Hematopoietic multipotent progenitor cell treated with erythropoietin and hydrocortisone succinate and interleukin-3 and kit ligand, for 15 days (in vitro differentiated cells): ENCODE measurements at regions not wholly inside any gene's neighbourhood (a gene's known extent, or its start where the extent isn't known, plus 50 kb on each side); places are given as distances from the start of the nearest gene placed in this dataset.
"Not testable (repeated sequence)": the region's sequence is repeated elsewhere in the genome, so short reads cannot be mapped to it uniquely, and the experiment has no call there.

ENCODE experiments used
- DNase-seq: peaks from one replicate; pipeline ENCODE4 v3.0.0-alpha.2; 2015; ENCODE audit warnings: low spot score

DNA sequence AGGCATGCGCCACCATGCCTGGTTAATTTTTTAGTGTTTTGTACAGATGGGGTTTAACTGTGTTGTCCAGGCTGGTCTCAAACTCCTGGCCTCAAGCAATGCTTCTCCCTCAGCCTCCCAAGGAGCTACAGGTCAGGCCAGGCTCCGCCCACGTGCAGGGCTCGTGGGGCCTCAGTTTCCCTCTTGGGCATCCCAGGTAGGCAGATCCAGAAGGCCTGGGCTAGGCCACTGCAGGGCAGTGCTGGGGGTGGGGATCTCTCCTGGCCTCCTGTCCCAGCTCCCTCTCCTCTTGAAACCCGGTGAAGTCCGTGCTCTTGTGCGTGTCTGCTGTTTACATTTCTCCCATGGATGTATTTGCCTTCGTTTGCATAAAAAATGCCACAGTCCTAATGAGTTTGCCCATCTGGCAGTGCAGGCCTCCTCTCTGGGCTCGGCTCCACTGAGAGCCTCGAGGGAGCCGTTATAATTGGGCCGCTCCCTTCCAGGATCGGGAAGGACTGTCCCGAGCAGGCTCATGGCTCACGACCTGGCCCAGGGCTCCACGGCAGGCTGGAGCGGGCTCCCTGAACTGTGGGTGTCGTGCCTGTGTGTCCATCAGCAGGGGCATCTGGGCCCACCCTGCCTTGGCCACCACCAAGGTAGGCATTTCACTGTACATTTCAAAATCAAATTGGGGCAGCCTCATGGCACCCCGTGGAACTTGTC, 52.6 kb upstream of the RUFY1 start:
- no peak for DNase-seq

DNA sequence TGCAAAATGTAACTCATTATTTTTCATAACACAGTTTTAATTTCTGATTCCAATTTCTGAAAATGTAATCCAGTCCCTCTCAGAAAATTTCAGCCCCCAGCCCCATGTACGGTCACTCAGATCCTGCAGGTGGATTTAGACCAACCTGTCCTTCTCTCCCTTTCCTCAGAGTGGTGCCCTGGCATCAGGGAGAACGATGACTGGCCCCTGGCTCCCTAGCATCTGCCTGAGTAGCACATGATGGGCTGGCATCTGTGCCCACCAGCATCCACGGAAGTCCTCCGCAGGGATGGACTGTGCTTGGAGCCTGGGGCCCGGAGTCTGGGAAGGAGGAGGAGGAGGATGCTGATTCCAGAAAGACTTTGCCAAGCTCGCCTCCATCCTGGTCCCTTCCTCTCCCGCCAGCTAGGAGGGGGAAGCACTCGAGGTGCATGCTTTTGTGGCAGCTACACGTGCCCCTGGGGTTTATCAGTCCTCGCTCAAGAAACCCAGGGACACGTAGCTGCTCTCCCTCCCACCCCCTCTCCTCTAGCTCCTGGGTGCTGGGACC, 54.4 kb upstream of the RUFY1 start:
- DNase-seq: no peak

DNA sequence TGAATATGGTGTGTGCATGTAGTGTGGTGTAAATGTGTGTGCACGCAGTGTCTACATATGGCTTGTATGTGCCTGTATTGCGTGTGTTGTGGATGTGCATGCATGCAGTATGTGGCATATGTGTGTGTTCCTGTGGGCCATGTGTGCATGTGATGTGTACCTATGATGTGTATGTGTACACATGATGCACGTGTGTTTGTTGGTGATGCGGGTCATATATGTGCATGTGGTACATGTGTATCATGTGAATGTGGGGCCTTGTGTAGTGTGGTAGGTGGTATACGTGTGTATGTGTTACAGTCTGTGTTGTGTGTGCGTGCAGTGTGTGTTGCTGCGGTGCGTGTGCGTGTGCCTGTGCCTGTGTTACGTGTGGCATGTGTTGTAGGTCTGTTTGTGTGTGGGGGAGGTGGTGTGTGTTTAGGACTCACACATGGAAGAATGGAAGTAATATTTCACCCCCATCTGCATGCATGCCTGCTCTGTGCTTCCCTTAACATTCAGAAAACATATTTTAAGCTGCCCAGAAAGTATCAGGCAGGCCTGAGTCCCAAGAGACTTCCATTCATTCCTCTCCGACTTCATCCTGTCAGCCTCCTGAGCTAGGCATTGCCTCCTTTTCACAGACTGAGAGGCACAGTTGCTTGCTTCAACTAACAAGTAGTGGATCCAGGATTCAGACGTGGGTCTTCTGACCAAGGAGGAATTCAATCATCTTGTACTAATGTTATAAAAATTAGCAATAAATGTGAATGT, 55.4 kb upstream of the RUFY1 start:
- no peak for DNase-seq

DNA sequence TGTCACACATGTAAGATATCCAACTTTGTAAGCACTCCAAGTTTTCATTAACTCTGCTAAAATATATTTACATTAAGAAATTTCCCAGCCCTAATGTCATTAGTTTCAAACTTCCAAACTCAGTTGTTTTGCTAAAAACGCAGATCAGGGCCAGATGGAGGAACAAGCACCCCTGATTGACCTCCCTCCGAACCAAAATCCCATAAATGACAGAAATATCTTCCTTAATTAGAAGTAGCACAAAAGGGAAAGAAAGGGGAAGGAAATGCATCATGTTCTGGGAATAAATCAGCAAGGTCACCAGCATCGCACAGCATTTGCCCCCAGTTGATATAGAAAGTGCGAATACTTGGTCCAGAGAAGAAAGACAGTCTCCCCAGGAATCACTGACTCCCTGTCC, 61.4 kb upstream of the RUFY1 start:
- DNase-seq: no peak

DNA sequence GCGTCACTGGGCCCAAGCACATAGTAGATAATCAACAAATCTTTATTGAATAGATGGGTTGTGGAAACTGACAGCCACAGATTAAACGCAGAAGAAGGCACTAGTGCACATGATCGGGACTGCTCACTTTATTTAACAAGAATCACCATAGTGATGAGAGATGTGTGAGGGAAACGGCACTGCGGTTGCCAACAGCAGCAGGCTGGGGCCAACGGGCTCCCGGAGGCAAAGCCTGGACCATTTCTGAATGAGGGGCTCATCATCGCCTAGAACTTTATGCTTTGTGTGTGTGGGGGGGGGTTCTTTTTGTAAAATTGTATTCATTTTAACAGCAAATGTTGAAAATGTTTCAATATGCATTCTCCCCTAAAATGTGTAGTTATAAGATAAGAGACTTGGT, 61.9 kb upstream of the RUFY1 start:
- no peak for DNase-seq

DNA sequence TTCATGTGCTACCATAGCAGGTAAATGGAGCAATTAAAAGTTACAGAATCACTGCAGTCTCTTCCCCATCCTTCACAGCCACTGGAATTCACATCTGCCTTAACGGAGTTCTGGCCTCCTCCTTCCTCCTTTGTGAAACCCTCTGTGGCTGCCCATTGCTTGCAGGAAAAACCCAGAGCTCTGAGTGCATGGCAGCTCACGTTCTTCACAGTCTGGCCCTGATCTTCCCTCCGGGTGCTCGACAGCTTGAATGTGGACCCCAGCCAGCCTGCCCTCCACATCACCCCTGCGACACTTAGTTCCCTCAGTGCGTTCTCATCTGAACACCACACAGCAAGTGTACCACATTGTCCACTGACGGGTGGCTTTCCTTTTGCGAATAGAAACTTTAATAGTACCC, 63.2 kb upstream of the RUFY1 start:
- no peak for DNase-seq

DNA sequence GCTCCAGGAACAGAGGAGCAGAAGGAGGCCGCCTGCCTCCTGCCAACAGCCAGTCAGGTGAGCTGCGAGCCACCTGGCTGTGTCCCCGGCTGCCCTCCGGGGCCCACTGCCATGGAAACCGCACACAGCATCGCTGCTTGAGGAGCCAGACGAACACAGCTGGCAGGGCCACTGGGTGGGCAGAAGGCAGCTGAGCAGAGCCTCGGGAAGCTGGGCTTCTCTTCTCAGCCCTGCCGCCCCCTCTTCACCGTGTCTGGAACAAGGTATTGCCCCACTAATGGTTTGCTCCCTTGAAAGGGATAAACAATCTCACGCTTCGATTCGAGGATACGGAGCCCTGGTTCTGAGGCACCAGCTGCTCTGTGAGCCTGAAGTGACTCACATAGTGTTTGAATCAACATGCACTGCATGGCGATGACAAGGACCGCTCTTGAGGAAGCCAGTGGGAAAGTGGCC, 63.7 kb upstream of the RUFY1 start:
- DNase-seq: no peak

DNA sequence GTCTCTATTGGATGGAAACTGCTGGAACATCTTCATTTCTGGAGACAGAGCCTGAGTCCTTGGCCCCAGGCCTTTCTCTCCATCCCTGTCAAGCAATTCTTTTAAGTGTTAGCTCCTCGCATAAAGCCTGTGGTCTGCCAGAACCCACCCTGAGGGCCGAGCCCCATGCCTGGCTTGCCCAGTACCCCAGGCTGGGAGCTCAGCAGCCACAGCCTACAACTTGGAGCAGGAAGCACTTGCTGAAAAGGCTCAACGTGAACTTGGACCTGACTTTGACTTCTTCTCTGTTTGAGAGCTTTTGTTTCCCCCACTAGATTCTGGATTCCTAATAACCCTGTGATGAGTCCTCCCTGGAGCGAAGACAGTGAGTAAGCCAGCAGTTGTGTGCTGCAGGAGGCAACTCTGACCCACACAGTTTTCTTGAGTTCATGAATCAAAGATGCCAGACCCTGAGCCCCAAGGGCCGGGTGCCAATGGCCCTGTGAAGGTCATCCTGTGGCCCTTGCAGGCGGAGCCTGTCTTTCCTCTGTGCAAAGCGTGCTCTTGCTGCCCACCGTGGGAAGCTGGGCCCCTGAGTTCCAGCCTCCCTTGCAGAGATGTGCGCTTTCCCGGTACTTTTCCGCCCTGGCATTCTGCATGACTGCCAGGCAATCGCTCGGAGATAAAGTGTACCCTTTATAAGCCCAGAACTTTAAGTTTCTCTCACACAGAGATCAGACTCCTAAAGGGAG, 64.3 kb upstream of the RUFY1 start:
- DNase-seq: no peak

DNA sequence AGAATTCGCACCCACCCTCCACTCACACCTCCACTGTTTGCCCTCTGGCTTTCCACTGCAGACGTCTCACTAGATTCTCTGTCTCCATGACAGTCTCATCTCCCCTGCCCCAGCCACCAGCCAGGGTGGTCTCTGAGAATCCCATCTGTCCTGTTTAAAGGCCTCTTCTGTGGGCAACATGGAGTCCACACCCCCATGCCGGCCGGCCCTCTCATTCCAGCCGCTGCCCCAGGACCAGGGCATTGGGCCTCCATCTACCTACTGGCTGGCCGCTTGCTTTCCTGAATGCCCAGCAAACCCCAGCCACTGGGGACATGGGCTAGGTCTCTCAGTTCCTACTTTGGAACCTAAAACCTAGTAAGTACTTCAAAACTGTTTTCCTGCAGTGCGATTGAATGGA, 65.6 kb upstream of the RUFY1 start:
- DNase-seq: no peak

DNA sequence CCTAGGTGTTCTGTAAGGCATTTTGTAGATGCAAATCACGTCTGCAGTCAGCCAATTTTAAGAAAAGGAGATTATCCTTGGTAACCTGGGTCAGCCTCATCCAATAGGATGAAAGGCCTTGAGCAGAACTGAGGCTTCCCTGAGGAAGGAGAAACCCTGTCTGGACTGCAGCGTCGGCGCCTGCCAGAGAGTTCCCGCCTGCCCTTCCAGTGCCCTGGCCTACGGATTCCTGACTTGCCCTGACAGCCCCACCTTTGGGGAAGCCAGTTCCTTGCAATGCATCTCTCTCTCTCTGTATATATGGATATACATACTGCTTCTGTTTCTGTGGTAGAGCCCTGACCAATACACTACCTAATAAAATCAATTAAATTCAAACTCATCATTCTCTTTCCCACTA, 66.2 kb upstream of the RUFY1 start:
- no peak for DNase-seq

DNA sequence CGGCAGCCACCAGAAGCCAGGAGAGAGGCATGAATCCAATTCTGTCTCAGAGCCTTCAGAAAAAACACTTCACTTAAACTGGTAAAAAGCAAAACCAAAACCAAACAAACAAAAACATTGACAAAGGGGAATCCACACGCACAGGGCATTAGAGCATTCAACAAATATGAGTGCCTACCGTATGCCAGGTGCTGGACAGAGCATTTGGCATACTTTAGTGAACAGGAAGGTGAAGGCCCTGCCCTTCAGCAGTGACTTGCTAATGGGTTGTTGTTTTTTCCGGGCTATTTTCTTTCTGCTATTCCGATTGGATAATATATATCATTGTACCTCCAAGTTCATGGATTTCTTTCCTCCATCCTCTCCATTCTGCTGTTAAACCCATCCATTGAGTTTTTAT, 71.7 kb upstream of the RUFY1 start:
- no peak for DNase-seq

DNA sequence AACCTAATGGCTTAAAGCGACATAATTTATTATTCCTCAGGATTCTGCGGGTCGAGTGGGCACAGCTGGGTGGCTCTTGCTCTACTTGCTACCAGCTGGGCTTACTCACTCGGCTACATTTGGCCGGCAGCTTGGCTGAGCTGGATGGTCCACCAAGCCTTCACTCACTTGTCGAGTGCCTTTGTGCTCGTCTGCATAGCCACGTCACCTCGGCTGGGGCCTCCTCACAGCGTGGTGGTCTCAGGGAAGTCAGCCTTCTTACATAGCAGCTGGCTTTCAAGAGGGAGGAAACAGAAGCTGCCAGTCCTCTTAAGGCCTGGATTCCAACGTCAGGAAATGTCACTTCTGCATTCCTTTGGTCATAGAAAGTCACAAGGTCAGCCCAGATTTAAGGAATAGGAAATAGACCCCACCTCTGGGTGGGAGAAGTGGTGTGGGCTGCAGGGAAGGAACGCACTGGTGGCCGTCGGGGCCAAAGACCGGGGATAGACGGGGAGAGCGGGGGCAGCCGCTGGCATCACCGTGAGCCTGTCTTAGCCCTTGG, 75.1 kb upstream of the RUFY1 start:
- DNase-seq: no peak

DNA sequence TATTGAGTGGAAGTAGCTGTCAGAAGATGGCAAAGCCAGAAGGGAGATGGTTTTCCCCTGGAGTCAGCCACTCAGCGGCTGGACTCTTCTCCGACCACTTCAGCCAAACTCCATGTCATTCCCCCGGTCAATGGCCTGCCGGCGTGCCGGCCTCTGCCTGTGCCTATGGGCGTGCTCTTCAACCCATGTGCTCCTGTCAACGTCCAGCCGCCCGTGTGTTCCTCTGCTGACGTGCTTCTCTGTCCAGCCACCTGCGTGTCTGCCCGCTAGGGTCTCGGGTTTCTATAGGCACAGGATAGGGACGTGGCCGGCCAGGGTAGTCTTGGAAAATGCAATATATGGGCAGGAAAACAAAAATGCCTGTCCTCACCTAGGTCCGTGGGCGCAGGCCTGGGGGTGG, 77.7 kb upstream of the RUFY1 start:
- DNase-seq: no peak

DNA sequence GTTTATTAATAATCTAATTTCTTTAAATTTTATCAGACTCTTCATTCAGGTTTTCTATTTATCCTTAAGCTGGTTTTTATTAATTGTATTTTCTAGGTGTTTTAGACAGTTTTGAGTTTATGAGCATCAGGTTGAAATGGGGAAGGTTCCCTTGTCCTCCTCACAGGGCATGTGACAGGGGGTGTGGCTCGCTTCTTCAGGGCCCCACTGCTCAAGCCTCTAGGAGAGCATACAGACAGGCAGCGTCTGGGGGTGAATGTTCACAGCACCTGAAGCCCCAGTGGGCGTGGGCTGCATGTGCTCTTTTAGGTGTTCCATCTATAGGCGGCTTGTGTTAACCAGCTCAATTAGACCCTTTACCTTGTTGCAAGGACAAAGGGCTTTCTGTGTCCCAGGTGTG, 78.2 kb upstream of the RUFY1 start:
- DNase-seq: no peak

DNA sequence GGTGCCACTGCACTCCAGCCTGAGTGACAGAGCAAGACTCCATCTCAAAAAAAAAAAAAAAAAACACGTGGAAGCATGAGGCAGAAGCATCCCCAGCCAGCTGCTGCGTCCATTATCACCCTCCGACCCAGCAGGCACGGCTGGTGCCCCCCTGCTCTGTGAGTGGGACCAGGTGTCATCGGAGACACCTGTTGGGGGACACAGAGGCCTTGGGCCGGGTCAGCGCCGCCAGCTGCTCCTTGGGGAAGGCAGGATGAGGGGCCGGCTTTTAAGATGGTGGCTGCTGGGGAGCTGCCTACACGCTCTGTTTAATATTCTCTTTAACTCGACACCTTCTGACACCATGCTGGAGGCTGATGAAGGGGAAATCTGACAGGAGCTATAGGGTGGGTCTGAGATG, 80.2 kb upstream of the RUFY1 start:
- no peak for DNase-seq

DNA sequence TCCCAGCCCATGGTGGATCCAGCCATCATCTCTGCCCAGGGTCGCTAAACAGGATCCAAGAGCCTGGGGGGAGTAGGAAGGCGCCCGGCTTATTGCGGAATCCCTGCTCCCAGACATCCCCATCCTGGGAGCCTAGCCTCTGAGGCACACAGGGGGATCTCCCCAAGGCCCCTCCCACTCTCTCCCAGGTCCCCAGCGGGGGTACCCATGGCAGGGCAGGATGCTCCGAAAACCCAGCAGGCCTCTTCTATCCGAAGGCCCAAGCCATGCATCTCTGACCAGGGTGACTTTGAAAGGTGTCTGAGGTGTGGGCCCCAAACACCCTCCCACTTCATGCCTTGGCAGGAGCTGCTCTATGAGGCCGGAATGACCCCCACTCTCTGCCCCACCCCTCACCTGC, 81.7 kb upstream of the RUFY1 start:
- DNase-seq: no peak

DNA sequence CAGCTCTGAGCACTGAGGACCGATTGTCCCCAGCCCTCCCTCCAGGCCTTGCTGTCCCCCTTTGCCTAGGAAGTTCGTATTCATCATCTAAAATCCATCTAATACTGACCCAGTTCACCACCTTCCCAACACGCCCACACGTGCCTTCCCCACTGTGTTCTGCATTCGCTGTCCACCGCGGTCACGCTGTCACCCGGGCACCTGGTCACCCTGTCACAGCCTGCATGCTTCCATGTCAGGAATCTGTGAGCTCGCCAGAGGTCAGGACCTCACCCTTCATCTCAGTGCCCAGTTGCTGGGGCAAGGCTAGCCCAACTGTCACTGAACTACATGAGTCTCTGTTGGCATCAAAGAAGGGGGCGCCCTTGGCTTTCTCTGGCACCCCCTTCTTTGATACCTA, 82.9 kb upstream of the RUFY1 start:
- no peak for DNase-seq

DNA sequence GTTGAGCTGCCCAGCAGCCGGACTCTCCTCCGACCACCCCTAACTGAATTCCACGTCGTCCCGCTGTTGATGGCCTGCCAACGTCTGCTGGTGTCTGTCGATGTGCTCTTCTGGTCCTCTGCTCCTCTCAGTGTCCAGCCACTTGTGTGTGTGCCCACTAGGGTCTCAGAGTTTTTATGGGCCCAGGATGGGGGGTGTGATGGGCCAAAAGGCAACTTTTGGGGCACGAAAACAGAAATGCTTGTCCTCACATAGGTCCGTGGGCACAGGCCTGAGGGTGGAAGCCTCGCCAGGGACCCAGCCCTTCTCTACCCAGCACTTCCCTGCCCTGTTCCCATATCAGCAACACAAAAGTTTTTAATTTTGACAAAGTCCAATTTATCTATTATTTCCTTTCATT, 85.7 kb upstream of the RUFY1 start:
- no peak for DNase-seq

DNA sequence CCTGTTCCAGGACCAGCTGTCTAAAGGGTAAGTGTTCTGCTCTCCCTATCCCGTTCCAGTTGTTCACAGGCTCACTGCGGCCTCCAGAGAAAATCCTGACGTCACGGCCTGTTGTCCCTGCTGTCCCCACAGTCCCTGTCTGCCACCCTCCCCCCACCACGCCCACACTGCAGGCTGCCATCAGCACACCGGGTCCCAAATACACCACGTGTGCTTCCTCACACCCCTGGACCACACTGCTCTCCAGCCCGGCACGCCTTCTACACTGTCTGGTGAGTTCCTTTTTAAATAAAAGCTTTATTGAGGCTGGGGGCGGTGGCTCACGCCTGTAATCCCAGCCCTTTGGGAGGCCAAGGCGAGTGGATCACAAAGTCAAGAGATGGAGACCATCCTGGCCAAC, 88.3 kb upstream of the RUFY1 start:
- no peak for DNase-seq

DNA sequence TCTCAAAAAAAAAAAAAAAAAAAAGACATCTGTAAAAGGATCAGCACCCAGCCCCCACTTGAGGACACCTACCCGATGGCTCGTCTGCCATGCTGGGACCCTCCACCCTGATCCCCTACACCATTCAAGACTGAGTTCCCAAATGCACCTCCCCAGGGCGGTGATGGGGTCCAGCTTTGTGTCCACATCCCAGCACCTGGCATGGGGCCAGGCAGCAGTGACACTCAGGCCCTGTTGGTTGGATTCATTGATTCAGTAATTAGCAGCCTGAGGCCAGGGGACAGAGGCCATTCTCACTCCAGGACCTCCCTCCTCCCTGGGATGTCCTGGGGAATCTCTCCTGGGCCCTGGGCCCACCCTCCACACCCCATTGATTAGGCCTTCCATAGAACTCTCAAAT, 88.8 kb upstream of the RUFY1 start:
- no peak for DNase-seq

DNA sequence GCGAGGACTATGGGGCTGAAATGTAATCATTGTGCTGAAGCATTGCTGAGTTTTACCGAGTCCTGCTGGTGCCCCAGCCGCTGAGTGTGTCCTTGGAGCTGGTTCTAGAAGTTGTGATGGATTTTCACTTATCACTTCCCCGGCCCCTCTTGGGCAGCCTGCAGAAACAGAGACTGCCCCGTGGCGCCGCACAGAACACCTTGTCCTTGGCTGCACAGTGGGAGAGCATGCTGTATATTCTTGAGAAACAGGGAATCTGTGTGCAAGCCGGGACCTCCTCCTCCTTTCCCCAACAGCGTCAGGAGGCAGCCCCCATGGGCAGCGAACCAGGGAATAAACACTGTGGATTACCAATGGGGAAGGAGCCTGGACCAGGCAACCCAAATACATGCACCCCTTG, 90.6 kb upstream of the RUFY1 start:
- no peak for DNase-seq

DNA sequence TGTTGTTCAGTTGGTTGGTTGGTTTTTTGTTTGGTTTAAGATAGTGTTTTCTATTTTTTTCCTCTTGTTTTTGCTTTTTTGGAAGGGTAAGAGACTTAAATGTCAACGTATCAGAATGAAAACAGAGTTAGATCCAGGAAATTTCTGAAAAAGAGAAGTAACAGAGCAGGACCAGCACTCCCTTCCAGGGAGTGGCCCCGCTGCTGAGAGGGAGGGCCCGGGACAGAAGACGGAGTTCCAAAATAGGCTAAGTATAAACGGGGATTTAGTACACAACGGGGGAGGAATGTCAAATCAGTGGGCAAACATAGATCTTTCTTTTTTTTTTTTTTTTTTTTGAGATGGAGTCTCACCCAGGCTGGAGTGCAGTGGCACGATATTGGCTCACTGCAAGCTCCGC, 92.7 kb upstream of the RUFY1 start:
- no peak for DNase-seq

DNA sequence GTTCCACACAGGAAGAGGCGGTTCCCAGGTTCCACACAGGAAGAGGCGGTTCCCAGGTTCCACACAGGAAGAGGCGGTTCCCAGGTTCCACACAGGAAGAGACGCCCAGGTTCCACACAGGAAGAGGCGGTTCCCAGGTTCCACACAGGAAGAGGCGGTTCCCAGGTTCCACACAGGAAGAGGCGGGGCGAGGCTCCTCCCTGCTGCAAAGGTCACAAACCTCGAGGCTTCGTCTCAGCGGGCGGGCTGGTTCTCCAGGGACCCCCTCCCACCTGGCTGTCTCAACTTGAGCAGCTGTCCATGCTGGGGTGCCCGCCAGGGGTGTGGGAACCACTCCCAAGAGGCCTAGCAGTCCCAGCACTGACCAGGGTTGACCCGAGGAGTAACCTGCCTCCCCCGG, 94.3 kb upstream of the RUFY1 start:
- DNase-seq: not testable (repeated sequence)
